ENCODE measurements at regions not wholly inside any gene's neighbourhood (a gene's known extent, or its start where the extent isn't known, plus 50 kb on each side); places are given as distances from the start of the nearest gene placed in this dataset.

DNA sequence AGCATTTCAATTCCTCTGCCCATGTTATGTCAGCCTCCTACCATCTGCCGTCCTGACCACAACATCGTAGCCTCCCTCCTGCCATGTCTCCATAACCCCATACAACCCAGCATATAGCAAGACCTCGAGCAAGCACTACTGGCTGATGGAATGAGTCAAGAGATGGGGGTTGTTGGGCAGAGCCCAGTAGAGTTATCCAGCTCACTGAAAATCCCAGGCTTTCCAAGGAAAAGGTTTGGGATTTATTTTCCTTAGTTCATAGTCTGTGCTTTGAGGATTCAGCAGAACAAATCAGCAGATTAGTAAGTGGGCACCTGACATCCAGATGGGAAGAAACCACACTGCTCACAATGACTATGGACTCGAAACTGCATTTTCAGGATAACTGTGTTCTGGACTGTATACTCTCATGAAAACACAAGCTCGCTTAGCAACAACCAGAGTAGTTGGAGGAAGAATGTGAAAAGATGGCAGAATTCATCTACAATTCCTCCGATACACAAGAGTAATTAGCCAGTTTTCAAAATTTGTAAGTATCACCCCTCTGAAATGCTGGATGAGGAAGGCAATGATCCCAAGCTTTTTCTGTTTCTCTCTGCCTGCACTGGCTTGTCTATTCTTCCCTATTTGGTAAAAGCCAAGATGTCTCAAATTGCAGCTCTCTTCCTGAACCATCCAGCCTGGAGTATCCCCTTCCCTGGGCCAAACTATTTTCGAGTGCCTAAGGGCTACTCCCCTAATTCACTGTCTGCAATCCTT lies 186.2 kb upstream of the TBL1X start:
- TF ChIP-seq EZH2phosphoT487 (IDR thresholded peaks at IDR 0.05; ENCODE audit: insufficient read depth, low read depth) (no peak), EZH2 (IDR thresholded peaks at IDR 0.05; ENCODE audit: insufficient read depth, poor library complexity, severe bottlenecking) (no peak)
- Histone ChIP-seq H3K9ac (peak overlapping the region; percentile 42), H3K4me3 (peak overlapping the region; percentile 32; the same call in 1 of the 2 replicates), H3K36me3 (ENCODE audit: low read depth) (no peaks in the 10 kb centered on the region), H4K20me1 (ENCODE audit: insufficient read depth) (no peaks in the 10 kb centered on the region), H3K79me2 (ENCODE audit: insufficient read depth) (no peaks in the 10 kb centered on the region), H3K4me1 (ENCODE audit: insufficient read depth) (no peaks in the 10 kb centered on the region; the same call in 1 of the 2 replicates), H3F3A (ENCODE audit: insufficient read depth) (no peaks in the 10 kb centered on the region), H3K27me3 (replicated peaks; ENCODE audit: insufficient read depth) (no peaks in the 10 kb centered on the region), H2AFZ (peak overlapping the region; percentile 65), H3K9me3 (ENCODE audit: low read depth) (no peaks in the 10 kb centered on the region), H3K4me2 (ENCODE audit: unreplicated experiment) (peak overlapping the region; percentile 42), H3K9me2 (ENCODE audit: insufficient read depth) (no peaks in the 10 kb centered on the region), H3K27ac (no peak overlapping the region)
- 28 to 32% methylated on average over 7 of the region's 7 CpGs for WGBS, 2 experiments (ENCODE audit: low coverage in 1 of 2, low lambda C conversion rate in 2 of 2, missing lambda C conversion rate in 2 of 2)
- peak; percentile 26 for DNase-seq
- in situ Hi-C loops (cut with MboI) = no loop called here

DNA sequence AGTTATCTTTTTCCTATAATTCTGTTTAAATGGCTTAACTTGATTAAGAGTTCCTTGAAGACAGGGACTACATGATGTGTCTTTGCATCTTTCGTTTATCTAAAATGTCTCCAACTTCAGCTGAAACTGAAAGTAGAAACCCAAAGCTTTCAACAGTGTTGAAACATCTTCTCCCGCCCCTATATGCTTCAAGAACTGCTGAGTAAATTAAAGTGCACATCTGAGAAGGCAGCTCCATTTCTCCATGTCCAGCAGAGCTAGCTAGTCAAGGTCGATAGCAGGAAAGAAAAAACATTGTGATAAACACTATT lies 185.7 kb upstream of the TBL1X start:
- Histone ChIP-seq H3K27ac (no peak overlapping the region), H3F3A (ENCODE audit: insufficient read depth) (no peaks in the 10 kb centered on the region), H2AFZ (peak overlapping the region; percentile 65), H3K9ac (peak overlapping the region; percentile 42), H3K4me2 (ENCODE audit: unreplicated experiment) (peak overlapping the region; percentile 42), H4K20me1 (ENCODE audit: insufficient read depth) (no peaks in the 10 kb centered on the region), H3K4me1 (ENCODE audit: insufficient read depth) (no peaks in the 10 kb centered on the region; the same call in 1 of the 2 replicates), H3K9me2 (ENCODE audit: insufficient read depth) (no peaks in the 10 kb centered on the region), H3K4me3 (peak overlapping the region; percentile 32; the same call in 1 of the 2 replicates), H3K79me2 (ENCODE audit: insufficient read depth) (no peaks in the 10 kb centered on the region), H3K36me3 (ENCODE audit: low read depth) (no peaks in the 10 kb centered on the region), H3K9me3 (ENCODE audit: low read depth) (no peaks in the 10 kb centered on the region), H3K27me3 (replicated peaks; ENCODE audit: insufficient read depth) (no peaks in the 10 kb centered on the region)
- no peak for TF ChIP-seq EZH2 (IDR thresholded peaks at IDR 0.05; ENCODE audit: insufficient read depth, poor library complexity, severe bottlenecking)
- TF ChIP-seq EZH2phosphoT487 (IDR thresholded peaks at IDR 0.05; ENCODE audit: insufficient read depth, low read depth) = no peak
- peak; percentile 20 for DNase-seq
- in situ Hi-C loops (cut with MboI) = no loop called here
- 36 to 42% methylated on average over 3 of the region's 3 CpGs for WGBS, 2 experiments (ENCODE audit: low coverage in 1 of 2, low lambda C conversion rate in 2 of 2, missing lambda C conversion rate in 2 of 2)

DNA sequence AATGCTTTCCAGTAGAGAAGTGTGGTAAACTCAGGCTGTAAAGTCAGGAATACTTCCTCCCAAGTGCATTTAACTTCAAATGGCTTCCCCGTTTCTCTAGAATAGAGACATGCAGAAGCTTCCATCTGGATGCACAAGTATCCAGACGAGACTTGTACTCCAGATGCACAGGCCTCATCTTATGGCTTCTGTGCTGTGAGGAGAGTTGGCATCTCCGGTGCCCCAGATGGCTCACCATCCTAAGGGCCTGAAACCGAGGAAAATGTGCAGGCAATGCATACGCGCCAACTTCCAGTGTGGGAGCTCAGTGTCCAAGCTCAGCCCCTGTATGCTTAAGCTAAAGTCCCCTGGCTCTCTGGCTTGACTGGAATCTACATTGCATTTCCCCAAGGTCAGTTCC lies 184.0 kb upstream of the TBL1X start:
- Histone ChIP-seq H3K27me3 (replicated peaks; ENCODE audit: insufficient read depth) (no peaks in the 10 kb centered on the region), H3K4me1 (ENCODE audit: insufficient read depth) (no peaks in the 10 kb centered on the region; the same call in 1 of the 2 replicates), H2AFZ (no peak overlapping the region), H3K36me3 (ENCODE audit: low read depth) (no peaks in the 10 kb centered on the region), H3K4me2 (ENCODE audit: unreplicated experiment) (no peak overlapping the region), H3K9me3 (ENCODE audit: low read depth) (no peaks in the 10 kb centered on the region), H3K9me2 (ENCODE audit: insufficient read depth) (no peaks in the 10 kb centered on the region), H3F3A (ENCODE audit: insufficient read depth) (no peaks in the 10 kb centered on the region), H3K27ac (no peak overlapping the region), H3K79me2 (ENCODE audit: insufficient read depth) (no peaks in the 10 kb centered on the region), H3K9ac (no peak overlapping the region), H3K4me3 (no peak overlapping the region), H4K20me1 (ENCODE audit: insufficient read depth) (no peaks in the 10 kb centered on the region)
- in situ Hi-C loops (cut with MboI) = no loop called here
- 83 to 94% methylated on average over 6 of the region's 6 CpGs for WGBS, 2 experiments (ENCODE audit: low coverage in 1 of 2, low lambda C conversion rate in 2 of 2, missing lambda C conversion rate in 2 of 2)
- DNase-seq = no peak
- TF ChIP-seq EZH2phosphoT487 (IDR thresholded peaks at IDR 0.05; ENCODE audit: insufficient read depth, low read depth) = no peak
- no peak for TF ChIP-seq EZH2 (IDR thresholded peaks at IDR 0.05; ENCODE audit: insufficient read depth, poor library complexity, severe bottlenecking)

DNA sequence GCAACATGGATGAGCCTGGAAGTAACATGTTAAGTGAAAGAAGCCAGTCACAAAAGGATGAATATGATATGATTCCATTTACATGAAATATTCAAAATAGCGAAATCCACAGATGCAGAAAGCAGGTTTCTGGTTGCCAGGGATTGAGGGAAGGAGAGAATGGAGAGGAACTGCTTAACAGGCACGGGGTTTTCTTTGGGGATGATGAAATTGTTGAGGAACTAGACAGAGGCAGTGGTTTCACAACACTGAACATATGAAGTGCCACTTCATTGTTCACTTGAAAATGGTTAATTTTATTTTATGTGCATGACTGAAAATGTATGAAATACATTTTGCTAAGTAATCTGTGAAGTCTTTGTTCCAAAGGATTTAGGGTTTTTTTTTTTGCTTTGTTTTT lies 182.5 kb upstream of the TBL1X start:
- in situ Hi-C loops (cut with MboI) = no loop called here
- no peak for DNase-seq
- WGBS, 2 experiments (ENCODE audit: low coverage in 1 of 2, low lambda C conversion rate in 2 of 2, missing lambda C conversion rate in 2 of 2) = 47 to 52% methylated on average over 2 of the region's 2 CpGs

More for the DNA sequence above, 182.5 kb upstream of the TBL1X start:
- Histone ChIP-seq H4K20me1 (ENCODE audit: insufficient read depth) (no peaks in the 10 kb centered on the region), H3K4me3 (no peak overlapping the region), H3K4me2 (ENCODE audit: unreplicated experiment) (no peak overlapping the region), H3K79me2 (ENCODE audit: insufficient read depth) (no peaks in the 10 kb centered on the region), H3F3A (ENCODE audit: insufficient read depth) (no peaks in the 10 kb centered on the region), H3K27me3 (replicated peaks; ENCODE audit: insufficient read depth) (no peaks in the 10 kb centered on the region), H3K36me3 (ENCODE audit: low read depth) (no peaks in the 10 kb centered on the region), H3K27ac (no peak overlapping the region), H3K9ac (no peak overlapping the region), H3K9me3 (ENCODE audit: low read depth) (no peaks in the 10 kb centered on the region), H3K4me1 (ENCODE audit: insufficient read depth) (no peaks in the 10 kb centered on the region; the same call in 1 of the 2 replicates), H3K9me2 (ENCODE audit: insufficient read depth) (no peaks in the 10 kb centered on the region), H2AFZ (no peak overlapping the region)
- TF ChIP-seq EZH2 (IDR thresholded peaks at IDR 0.05; ENCODE audit: insufficient read depth, poor library complexity, severe bottlenecking) (no peak), EZH2phosphoT487 (IDR thresholded peaks at IDR 0.05; ENCODE audit: insufficient read depth, low read depth) (no peak)

Measured in GM23248 (cell line).